ENCODE measurements at regions not wholly inside any gene's neighbourhood (a gene's known extent, or its start where the extent isn't known, plus 50 kb on each side); places are given as distances from the start of the nearest gene placed in this dataset.

DNA sequence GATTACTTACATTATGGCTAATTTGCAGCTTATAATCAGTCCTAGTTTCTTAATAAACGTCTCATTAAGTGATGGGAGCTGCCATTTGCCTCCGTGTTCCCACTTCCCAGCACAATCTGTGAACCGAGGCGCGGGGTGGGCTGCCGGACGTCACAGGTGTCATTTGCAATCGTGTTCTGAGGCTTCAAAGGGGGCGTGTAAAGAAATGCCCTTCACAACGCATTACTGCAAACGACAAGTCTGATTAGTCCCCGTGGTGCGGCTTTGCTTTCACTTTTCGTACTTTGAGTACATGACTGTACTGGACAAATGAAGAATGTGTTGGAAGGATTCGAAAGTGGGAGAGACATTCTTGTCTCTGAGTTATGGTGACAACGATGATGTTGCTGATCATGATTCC, 614.2 kb upstream of the ADARB2 start:
- TF ChIP-seq CTCF (IDR thresholded peaks at IDR 0.05) (no peak), EP300 (IDR thresholded peaks at IDR 0.05; ENCODE audit: low read depth) (no peak), POLR2AphosphoS5 (IDR thresholded peaks at IDR 0.05) (no peak)
